HG02852 (cell line): ENCODE measurements at regions not wholly inside any gene's neighbourhood (a gene's known extent, or its start where the extent isn't known, plus 50 kb on each side); places are given as distances from the start of the nearest gene placed in this dataset.

Experiments
- ATAC-seq: cut with Tn5 transposase; IDR thresholded peaks from one replicate; pipeline ENCODE4 v1.9.1; 2021; ENCODE audit warnings: mild to moderate bottlenecking, moderate library complexity; ENCODE audit not compliant: unreplicated experiment

DNA sequence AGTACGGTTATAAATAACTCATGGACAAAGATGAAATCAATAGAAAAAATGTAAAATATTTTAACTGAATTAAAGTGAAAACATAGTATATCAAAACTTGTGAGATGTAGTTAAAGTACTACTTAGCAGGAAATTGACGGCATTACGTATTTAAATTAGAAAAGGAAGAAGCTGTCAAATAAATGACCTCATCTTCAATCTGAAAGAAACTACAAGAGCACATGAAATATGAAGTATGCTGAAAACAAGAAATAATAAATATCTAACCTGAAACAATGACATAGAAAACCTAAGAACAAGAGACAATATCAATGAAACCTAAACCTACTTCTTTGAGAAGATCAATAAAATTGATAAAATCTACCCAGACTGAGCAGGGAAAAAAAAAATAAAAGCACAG, 122.2 kb upstream of the PDE4B start:
- no peak for ATAC-seq

DNA sequence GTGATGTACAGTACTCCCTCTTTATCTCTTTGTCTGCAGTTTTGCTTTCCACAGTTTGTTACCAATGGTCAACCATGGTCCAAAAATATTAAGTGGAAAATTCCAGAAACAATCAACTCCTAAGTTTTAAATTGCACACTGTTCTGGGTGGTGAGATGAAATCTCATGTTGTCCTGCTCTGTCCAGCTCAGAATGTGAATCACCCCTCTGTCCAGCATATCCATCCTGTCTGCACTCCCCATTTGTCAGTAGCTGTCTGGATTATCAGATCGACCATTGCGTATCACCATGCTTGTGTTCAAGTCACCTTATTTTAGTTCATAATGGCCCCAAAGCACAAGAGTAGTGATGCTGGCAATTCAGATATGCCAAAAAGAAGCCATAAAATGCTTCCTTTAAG, 118.2 kb upstream of the PDE4B start:
- ATAC-seq, result no peak

DNA sequence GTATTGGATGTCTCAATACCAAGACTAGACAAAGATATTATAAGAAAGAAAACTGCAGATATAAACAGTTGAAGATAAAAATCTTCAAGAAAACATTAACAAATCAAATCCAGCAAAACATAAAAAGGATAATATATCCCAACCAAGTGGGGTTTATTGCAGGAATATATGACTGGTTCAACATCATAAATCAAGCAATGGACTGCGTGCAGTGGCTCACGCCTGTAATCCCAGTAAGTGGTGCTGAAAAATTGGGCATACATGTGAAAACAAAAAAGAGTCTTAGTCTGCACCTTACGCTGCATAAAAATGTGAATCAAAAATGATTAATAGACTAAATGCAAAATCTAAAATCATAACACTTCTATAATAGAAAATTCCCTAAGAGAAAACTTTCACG, 112.9 kb upstream of the PDE4B start:
- ATAC-seq, result no peak

DNA sequence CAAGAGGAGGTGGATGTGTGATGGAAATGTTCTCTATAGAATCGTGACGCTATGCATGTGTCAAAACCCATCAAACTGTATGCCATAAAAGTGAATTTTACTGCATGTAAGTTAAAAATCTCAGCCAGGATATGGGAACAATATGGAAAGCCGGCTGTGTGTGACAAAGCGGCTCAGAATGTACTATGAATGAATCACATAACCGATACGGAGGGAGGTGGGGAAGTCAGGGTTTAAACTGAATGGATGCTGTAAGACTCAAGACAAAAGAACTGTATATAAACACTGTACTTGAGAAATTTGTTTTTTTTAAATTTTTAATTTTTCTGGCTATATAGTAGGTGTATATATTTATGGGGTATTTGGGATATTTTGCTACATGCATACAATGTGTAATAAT, 111.6 kb upstream of the PDE4B start:
- ATAC-seq, result no peak

DNA sequence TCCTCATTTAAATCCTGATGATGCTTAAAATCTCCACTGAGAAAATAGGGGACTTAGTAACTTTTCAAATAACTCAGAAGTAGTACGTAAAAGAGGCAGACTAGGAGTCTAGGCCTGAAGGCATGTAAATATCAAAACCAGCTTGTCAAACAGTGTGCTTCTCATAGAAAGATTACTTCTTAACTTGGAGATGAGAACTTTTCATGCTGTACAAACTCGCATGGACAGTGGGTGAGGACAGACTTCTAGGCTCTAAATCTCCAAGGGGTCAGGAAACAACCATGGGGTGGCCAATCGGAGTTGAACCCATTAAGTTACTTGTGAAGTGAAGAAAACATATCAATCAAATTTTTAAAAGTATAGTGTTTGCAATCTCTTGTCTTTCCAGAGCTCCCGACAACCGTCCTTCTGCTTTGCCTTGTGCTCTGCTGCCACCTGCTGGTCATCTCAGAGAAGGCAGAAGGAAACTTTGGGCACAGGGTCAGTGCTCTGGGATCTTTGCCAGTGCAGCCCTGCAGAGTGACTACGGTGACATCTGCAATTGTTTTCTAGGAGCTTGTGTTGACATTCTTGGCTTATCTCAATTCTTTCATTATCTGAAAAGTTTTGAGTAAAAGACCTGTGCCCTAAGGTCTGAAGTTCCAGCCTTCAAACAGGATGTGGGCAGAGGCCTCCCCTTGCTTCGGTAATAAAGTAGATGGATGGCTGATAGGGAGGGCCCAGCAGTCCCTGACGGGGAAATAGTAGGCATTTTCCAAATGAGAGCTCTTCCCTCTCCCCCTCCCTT, 105.1 kb upstream of the PDE4B start:
- ATAC-seq, result peak; percentile 94

DNA sequence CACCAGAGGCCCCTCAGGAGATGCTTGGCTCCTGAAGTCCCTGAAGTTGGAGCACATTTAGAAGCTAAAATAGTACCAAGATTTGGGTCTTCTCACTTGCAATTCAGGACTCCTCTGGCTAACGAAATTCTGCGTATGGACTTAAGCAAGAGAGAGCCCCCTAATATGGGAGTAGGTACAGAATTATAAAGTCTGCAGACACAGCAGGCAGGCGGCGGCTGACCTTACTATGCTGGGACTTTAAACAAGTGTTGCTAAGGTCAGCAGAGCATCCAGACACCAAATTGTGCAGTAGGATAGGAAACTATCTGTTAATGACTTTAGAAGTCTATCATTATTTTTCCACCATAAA, 104.5 kb upstream of the PDE4B start:
- ATAC-seq, result no peak

DNA sequence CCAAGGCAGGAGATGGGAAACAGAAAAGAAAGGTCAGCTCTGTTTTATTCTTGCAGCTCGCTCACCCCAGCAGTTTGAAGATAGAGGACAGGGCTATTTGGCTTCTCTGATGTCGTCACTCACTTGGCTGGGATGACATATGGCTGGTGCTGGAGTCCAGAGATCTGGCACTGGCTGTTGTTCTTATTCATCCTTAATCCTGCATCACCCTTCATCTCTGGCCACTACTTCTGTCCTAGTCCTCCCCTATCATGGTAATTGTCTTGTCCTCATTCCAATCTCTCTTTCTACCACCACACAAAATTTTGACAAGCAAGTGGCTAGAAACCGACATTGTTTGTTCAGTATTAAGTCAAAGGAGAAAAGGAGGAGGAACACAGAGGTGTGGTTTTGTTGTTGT, 103.8 kb upstream of the PDE4B start:
- no peak for ATAC-seq

DNA sequence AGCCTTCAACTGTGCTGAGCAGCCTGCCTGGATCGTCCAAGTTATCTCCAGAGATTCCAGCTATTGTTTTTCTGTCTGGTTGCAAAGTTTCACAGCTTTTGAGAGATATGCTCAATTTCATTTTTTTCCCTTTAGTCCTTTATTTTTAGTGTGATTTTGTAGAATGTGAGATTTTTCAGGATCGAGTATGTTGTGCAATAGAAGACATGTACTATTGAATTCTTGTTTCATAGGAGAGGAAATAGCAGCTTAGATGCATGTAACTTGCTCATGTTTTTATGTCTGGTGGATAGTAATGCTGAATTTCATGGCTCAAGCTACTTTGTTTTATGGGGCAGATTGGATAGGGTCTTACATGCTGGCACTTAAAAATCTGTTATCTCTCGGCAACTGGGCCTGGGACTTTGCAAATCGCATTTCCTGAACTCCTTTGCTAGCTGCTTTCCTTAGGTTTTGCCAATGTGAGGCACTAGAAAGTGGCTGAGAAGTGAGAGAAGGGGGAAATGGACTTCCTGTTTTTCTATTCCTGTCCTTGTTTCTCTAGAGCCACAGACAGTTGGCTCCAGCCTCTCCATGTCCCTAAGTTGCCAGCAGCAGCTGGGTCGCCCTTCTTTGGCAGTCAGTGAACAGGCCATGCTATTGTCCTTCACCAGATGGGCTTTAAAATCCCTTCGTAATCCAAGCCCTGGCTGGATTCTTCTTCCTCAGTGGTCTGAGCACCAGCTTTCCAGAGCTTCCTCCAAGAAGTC, 101.4 kb upstream of the PDE4B start:
- no peak for ATAC-seq

DNA sequence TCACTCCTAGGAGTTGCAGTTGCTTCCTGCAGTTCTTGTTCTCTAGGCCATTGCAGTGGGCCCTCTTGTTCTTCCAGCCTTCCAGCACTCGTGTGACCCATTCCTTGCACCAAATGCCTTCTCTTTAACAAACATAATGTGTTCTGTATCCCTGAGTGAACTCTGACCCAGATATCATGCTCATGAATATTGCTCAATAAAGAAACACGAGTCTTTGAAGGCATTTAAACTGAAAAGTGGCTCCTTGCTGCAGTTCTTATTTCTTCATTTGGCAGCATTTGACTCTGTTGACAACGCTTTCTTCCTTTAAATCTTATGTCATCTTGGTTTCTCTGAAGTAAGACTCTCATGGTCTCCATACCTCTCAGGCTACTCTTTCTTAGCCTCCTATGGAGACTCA, 100.7 kb upstream of the PDE4B start:
- no peak for ATAC-seq

DNA sequence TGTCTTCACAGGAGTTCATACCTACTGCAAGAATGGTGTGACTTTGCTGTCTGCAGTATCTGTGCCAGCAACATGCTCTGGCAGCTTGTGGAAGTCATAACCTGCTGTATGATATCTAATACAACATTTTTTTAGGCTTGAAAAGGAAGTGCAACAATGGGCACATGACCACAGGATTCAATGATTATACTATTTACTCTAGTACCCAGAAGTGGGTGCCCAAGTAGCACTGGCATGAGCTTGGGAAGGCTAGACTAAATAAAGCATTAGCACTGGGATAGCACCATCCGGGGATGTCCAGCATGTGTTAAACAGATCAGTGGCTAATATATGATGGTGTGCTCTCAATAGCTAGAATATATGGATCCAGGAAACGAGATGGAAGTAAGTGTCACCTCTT, 98.6 kb upstream of the PDE4B start:
- ATAC-seq, result no peak

DNA sequence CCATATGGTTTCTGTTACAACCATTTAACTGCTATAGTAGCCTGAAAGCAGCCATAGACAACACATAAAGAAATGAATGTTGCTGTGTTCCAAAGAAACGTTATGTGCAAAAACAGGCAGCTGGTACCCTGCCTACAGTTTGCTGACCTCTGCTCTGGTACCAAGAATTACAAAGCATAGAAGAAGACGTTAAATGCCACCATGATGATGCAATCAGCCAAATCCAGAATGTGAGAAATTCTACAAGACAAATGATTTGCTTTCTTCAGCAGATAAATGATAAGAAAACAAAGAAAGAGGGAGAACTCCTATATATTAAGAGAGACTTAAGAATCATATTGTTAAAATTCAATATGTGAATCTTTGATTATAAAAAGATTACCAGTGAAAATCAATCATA, 97.8 kb upstream of the PDE4B start:
- ATAC-seq, result no peak

DNA sequence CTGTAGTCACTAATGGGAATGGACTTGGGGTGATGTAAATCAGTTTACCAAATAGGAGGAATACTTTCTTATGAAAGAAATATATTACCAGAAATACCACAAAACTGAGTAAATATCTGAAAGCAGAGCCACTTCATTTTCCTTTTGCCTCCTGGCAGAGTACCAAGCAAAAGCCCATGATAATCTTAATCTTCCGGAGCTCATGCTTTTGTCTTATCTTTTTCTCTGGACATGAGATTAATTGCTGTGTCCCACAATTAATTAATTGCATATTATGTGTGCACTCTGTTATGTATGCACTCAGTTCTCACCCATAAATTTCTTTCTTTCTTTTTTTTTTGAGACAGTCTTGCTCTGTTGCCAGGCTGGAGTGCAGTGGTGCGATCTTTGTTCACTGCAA, 94.1 kb upstream of the PDE4B start:
- ATAC-seq, result no peak

DNA sequence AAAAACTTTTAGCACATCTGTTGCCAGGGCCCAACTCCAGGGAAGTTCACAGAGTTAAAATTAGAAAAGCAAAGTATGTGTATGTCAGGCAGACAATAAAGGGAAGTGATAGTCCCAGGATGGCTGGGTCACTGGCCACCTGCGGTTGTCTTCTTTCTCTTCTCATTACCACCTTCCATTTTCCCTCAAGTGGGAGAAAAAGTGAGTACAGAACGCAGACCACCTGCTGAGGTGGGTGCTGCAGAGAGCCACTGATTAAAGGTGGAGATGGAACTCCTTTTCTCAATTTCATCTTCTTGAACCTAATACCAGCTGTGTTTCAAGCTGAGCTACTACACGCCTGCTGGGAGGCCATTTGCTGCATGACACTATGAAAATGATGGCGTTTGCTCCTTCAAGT, 88.8 kb upstream of the PDE4B start:
- peak; percentile 62 for ATAC-seq

DNA sequence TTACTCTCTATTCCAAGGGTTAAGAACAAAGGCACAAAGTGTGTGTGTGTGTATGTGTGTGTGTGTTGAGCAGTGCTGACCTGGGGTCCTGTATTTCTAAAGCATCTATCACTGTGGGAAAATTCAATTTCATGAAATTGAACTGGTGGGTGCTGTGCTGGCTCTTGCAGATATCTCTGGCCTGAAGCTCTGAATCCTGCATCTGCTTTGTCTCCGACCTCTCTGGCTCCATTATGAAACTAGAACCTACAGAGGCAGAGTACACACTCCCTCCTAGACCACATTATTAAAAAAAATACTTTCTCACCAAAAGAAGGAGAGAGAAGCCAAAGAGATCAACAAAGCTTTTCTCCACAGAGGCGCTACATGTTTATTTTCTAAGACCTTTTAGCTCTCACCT, 88.4 kb upstream of the PDE4B start:
- peak; percentile 56 for ATAC-seq

DNA sequence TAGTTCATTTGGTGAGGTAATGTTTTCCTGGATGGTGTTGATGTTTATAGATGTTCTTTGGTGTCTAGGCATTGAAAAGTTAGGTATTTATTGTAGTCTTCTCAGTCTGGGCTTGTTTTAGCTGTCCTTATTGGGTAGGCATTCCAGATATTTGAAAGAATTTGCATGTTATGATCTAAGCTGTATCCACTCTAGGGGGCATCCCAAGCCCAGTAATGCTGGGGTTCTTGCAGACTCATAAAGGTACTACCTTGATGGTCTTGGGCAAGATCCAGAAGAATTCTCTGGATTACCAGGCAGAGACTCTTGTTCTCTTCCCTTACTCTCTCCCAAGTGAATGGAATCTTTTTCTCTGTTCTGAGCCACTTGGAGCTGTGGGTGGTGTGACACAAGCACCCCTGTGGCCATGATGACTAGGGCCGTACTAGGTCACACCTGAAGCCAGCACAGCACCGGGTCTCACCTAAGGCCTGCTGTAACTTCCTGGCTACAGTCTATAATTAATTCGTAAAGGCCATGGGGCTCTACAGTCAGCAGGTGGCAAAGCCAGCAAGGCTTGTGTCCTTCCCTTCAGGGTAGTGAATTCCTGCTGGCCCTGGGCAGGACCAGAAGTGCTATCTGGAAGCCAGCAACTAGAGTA, 74.8 kb upstream of the PDE4B start:
- no peak for ATAC-seq

DNA sequence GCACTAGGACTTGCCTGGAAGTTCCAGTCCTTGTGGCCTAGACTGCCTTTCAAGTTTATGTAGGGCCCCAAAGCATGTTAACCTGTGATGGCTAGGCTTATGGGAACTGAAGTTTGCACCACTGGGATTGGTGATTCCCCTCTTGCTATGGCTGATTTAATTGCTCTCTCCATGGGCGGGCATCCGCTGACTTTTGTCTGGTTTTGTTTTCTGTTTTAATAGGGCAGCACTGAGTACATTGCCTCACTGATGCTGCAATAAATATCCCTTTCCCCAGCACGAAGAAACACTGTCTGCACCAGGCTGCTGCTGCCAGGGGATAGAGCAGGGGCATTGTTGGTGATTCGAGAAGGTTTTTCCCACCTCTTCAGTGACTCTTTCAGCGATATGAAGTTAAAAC, 73.3 kb upstream of the PDE4B start:
- no peak for ATAC-seq

DNA sequence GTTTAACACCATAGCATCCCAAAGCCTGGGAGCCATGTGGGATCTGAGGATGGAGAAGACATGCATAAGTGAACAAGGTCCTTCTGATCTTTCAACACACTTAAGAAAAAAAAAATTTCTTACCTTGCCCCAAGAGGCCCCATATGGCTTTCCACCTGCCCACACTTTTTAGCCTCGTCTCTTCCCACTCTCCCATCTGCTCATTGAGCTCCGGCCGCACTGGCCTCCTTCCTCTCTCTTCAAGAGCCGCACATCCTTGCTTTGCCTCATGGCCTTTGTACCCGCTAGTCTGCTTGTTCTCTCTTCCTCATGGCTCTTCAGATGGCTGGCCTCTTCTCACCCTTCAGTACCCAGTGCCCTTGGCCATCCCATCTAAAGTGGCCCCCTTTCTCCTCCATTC, 70.2 kb upstream of the PDE4B start:
- no peak for ATAC-seq

DNA sequence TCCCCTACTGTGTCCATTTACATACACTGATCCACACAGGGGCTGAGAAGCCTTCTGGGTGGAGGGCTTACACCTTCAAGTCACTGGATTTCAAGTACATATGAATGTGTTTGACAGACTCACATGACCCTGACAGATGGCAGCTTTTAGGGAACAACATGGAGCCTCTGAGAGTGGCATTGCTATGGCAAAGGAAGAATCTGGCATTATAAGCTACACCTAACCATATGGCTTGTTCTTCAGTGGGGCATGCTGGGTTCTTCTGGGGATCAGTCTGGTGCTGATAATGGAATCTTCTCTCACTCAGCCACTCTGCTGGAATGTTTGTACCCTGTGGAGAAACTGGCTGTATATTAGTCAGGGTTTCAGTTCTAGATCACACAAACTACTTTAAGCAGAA, 68.5 kb upstream of the PDE4B start:
- no peak for ATAC-seq

DNA sequence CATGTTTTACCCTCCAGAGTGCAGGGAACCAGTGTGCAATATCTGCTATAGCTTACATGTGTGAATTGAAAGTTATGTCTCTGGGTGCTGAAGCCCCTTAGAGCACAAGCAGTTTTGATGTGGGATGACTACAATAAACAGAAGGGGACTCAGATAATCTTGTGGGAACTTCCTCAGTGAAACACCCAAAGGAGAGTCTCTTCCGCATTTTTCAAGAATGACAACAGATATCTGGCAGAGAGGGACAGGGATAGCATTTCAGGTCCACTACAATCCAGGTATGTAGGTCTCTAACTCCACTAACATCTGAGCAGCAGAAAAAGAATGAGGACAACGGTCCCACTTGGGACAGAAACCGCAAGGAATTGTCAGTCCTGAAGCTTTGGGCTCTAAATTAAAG, 67.6 kb upstream of the PDE4B start:
- no peak for ATAC-seq

DNA sequence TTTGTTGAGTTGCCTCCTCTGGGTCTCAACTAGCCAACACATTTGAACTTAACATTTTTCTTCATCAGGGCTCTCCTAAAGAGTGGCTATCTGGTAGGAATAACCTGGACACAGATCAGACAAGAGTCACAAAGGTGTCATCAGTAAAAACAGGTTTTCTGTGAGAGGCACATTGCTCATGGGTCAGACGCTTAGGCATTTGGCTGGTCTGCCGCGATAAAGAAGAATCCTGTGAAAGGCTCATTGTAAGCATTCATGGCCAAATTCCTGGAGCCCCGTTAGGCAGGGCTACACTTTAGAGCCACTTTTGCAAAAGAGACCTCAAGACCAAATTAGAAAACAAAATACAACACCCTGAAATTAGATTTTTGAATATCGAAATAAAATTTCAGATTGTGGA, 64.2 kb upstream of the PDE4B start:
- ATAC-seq, result no peak

DNA sequence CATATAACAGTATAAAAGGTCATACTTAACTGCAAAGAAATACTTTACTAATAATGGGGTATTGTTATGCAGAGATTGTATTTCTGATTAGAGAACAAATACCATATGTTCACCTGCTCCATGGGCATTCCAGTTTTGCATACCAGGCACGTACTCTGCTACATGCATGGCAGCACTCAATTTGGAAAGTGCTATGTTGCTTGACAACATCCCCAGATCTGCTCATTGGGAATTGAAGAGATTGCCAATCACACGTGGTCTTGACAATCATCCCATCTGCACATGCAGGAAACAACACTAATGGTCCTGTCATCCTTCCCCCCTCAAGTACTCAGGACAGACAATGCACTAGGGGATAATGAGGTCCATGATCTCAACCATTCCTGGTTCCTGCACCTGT, 63.4 kb upstream of the PDE4B start:
- ATAC-seq, result no peak

DNA sequence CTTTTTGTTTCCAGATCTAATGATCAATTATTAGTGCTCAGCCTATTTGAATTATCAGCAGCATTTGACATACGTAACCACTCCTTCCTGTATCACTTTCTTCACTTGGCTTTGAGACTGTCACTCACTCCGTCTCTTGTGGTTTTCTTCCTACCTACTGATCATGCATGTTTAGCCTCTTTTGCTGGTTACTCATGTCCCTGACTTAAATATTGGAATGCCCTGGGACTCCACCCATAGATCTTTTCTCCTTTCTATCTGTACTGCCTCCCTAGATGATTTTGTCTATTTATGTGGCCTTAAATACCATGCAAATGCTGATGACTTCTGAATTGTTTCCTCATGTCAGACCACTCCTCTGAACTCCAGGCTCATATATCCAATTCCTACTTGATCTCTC, 57.7 kb upstream of the PDE4B start:
- ATAC-seq, result no peak
